ENCODE measurements at regions not wholly inside any gene's neighbourhood (a gene's known extent, or its start where the extent isn't known, plus 50 kb on each side); places are given as distances from the start of the nearest gene placed in this dataset.

GRCh38 chr7:86431761-86432160, 211.9 kb upstream of the GRM3 start:
- TF ChIP-seq, protein P1, sequence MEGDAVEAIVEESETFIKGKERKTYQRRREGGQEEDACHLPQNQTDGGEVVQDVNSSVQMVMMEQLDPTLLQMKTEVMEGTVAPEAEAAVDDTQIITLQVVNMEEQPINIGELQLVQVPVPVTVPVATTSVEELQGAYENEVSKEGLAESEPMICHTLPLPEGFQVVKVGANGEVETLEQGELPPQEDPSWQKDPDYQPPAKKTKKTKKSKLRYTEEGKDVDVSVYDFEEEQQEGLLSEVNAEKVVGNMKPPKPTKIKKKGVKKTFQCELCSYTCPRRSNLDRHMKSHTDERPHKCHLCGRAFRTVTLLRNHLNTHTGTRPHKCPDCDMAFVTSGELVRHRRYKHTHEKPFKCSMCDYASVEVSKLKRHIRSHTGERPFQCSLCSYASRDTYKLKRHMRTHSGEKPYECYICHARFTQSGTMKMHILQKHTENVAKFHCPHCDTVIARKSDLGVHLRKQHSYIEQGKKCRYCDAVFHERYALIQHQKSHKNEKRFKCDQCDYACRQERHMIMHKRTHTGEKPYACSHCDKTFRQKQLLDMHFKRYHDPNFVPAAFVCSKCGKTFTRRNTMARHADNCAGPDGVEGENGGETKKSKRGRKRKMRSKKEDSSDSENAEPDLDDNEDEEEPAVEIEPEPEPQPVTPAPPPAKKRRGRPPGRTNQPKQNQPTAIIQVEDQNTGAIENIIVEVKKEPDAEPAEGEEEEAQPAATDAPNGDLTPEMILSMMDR (IDR thresholded peaks at IDR 0.05; ENCODE audit: low read depth, low read length, missing input control), result no peak
- TF ChIP-seq TAF1 (conservative IDR thresholded peaks at IDR 0.05), result no peak
- no peak for TF ChIP-seq JUND (IDR thresholded peaks at IDR 0.05)
- TF ChIP-seq REST (IDR thresholded peaks at IDR 0.05), result no peak
- TF ChIP-seq MAX (IDR thresholded peaks at IDR 0.05), result no peak
- TF ChIP-seq, protein P2, sequence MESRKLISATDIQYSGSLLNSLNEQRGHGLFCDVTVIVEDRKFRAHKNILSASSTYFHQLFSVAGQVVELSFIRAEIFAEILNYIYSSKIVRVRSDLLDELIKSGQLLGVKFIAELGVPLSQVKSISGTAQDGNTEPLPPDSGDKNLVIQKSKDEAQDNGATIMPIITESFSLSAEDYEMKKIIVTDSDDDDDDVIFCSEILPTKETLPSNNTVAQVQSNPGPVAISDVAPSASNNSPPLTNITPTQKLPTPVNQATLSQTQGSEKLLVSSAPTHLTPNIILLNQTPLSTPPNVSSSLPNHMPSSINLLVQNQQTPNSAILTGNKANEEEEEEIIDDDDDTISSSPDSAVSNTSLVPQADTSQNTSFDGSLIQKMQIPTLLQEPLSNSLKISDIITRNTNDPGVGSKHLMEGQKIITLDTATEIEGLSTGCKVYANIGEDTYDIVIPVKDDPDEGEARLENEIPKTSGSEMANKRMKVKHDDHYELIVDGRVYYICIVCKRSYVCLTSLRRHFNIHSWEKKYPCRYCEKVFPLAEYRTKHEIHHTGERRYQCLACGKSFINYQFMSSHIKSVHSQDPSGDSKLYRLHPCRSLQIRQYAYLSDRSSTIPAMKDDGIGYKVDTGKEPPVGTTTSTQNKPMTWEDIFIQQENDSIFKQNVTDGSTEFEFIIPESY (IDR thresholded peaks at IDR 0.05), result no peak
- no peak for TF ChIP-seq RAD21 (IDR thresholded peaks at IDR 0.05)
- no peak for TF ChIP-seq GABPA (IDR thresholded peaks at IDR 0.05 in 1 of 2, conservative IDR thresholded peaks at IDR 0.05 in 1 of 2)
- no peak for TF ChIP-seq RXRA (IDR thresholded peaks at IDR 0.05)
- no peak for TF ChIP-seq YY1 (IDR thresholded peaks at IDR 0.05)
- no peak for TF ChIP-seq EGR1 (IDR thresholded peaks at IDR 0.05; ENCODE audit: low read depth in 2 of 2)

All from liver (tissue), 3 donors.